ENCODE measurements at regions not wholly inside any gene's neighbourhood (a gene's known extent, or its start where the extent isn't known, plus 50 kb on each side); places are given as distances from the start of the nearest gene placed in this dataset.

GRCh38 chr18:21179590-21180220 lies 62.3 kb upstream of the GREB1L start:
- Histone ChIP-seq H4K20me1 (ENCODE audit: control insufficient read depth, insufficient read depth, low read length, poor library complexity, severe bottlenecking) (no peaks in the 10 kb centered on the region), H3K27ac (ENCODE audit: low read length in 2 of 2) (no peak overlapping the region), H3K36me3 (replicated peaks in 1 of 2; ENCODE audit: control extremely low read depth in 1 of 2, control insufficient read depth in 1 of 2, extremely low read depth in 1 of 2, insufficient read depth in 2 of 2, low read length in 1 of 2) (no peaks in the 10 kb centered on the region), H3K4me1 (ENCODE audit: control insufficient read depth in 2 of 2, insufficient read depth in 2 of 2, low read length in 2 of 2) (no peaks in the 10 kb centered on the region), H3K79me2 (ENCODE audit: control insufficient read depth, insufficient read depth, low read length) (no peaks in the 10 kb centered on the region), H3K27me3 (replicated peaks in 1 of 4; ENCODE audit: control extremely low read depth in 1 of 4, control insufficient read depth in 3 of 4, insufficient read depth in 4 of 4, low read length in 3 of 4) (no peaks in the 10 kb centered on the region), H3K4me2 (replicated peaks; ENCODE audit: low read depth, low read length, poor library complexity, severe bottlenecking) (no peak overlapping the region), H3K4me3 (ENCODE audit: control extremely low read depth in 1 of 5, extremely low read depth in 1 of 5, insufficient read depth in 1 of 5, low read depth in 2 of 5, low read length in 4 of 5) (no peak overlapping the region), H3K9ac (ENCODE audit: low read length) (no peak overlapping the region), H2AFZ (ENCODE audit: insufficient read depth, low read depth, low read length, poor library complexity, severe bottlenecking) (peak overlapping the region; percentile 46), H3K9me3 (ENCODE audit: control extremely low read depth in 1 of 3, control insufficient read depth in 2 of 3, insufficient read depth in 1 of 3, low read length in 2 of 3) (no peaks in the 10 kb centered on the region)
- POLR2A ChIA-PET = no interaction called here
- Mint-ChIP-seq H3K4me1 (no peaks in the 10 kb centered on the region), H3K27ac (no peak overlapping the region), H3K9me3 (ENCODE audit: insufficient read depth) (no peaks in the 10 kb centered on the region), H3K27me3 (no peaks in the 10 kb centered on the region), H3K4me3 (no peak overlapping the region)
- DNase-seq (peak; percentile 66), ATAC-seq (ENCODE audit: low read depth) (peak; percentile 17)
- intact Hi-C loops (cut with micrococcal nuclease) = loop anchor here (2.0 kb wide), 1 partner anchor 207 kb away; no protein-coding TSS in a partner anchor
- TF ChIP-seq CTCF (IDR thresholded peaks at IDR 0.05) (peak; percentile 77), EZH2 (IDR thresholded peaks at IDR 0.05; ENCODE audit: borderline replicate concordance, insufficient read depth, low read depth, low read length, poor library complexity, severe bottlenecking) (no peak)
- CTCF ChIA-PET = interaction anchor here (0.6 to 2.1 kb wide), 15 partner anchors 9 to 776 kb away, joined by 3 to 17 read pairs (median 5); no protein-coding TSS in a partner anchor
- 90% methylated on average over 2 of the region's 7 CpGs for WGBS (ENCODE audit: insufficient coverage)

- CTCF ChIA-PET = interaction anchor here (0.6 to 2.1 kb wide), 9 partner anchors 10 to 200 kb away, joined by 3 to 17 read pairs (median 6); no protein-coding TSS in a partner anchor
- Mint-ChIP-seq H3K4me1 (no peaks in the 10 kb centered on the region), H3K27me3 (no peaks in the 10 kb centered on the region), H3K9me3 (ENCODE audit: insufficient read depth) (no peaks in the 10 kb centered on the region), H3K4me3 (no peak overlapping the region), H3K27ac (no peak overlapping the region)
- no peak for TF ChIP-seq CTCF (IDR thresholded peaks at IDR 0.05)
- TF ChIP-seq EZH2 (IDR thresholded peaks at IDR 0.05; ENCODE audit: borderline replicate concordance, insufficient read depth, low read depth, low read length, poor library complexity, severe bottlenecking) = no peak
- no peak overlapping the region for H3K4me2 ChIP-seq (replicated peaks; ENCODE audit: low read depth, low read length, poor library complexity, severe bottlenecking)
- no peaks in the 10 kb centered on the region for H4K20me1 ChIP-seq (ENCODE audit: control insufficient read depth, insufficient read depth, low read length, poor library complexity, severe bottlenecking)
- H3K36me3 ChIP-seq (replicated peaks in 1 of 2; ENCODE audit: control extremely low read depth in 1 of 2, control insufficient read depth in 1 of 2, extremely low read depth in 1 of 2, insufficient read depth in 2 of 2, low read length in 1 of 2) = no peaks in the 10 kb centered on the region
- H3K9me3 ChIP-seq (ENCODE audit: control extremely low read depth in 1 of 3, control insufficient read depth in 2 of 3, insufficient read depth in 1 of 3, low read length in 2 of 3) = no peaks in the 10 kb centered on the region
- no peaks in the 10 kb centered on the region for H3K4me1 ChIP-seq (ENCODE audit: control insufficient read depth in 2 of 2, insufficient read depth in 2 of 2, low read length in 2 of 2)
- WGBS (ENCODE audit: insufficient coverage) = 93% methylated on average over 7 of the region's 7 CpGs
- H2AFZ ChIP-seq (ENCODE audit: insufficient read depth, low read depth, low read length, poor library complexity, severe bottlenecking) = no peak overlapping the region
- no peak overlapping the region for H3K27ac ChIP-seq (ENCODE audit: low read length in 2 of 2)
- POLR2A ChIA-PET = no interaction called here
- DNase-seq = no peak
- ATAC-seq (ENCODE audit: low read depth) = no peak
- H3K9ac ChIP-seq (ENCODE audit: low read length) = no peak overlapping the region
- no peaks in the 10 kb centered on the region for H3K79me2 ChIP-seq (ENCODE audit: control insufficient read depth, insufficient read depth, low read length)
- no peak overlapping the region for H3K4me3 ChIP-seq (ENCODE audit: control extremely low read depth in 1 of 5, extremely low read depth in 1 of 5, insufficient read depth in 1 of 5, low read depth in 2 of 5, low read length in 4 of 5)
- no peaks in the 10 kb centered on the region for H3K27me3 ChIP-seq (replicated peaks in 1 of 4; ENCODE audit: control extremely low read depth in 1 of 4, control insufficient read depth in 3 of 4, insufficient read depth in 4 of 4, low read length in 3 of 4)
- intact Hi-C loops (cut with micrococcal nuclease) = no loop called here
Measured at GRCh38 chr18:21180588-21180987, 61.4 kb upstream of the GREB1L start.

Data from B cell (primary cell).